Chondrocyte (in vitro differentiated cells): ENCODE measurements at regions not wholly inside any gene's neighbourhood (a gene's known extent, or its start where the extent isn't known, plus 50 kb on each side); places are given as distances from the start of the nearest gene placed in this dataset.

Experiments
- DNase-seq: peaks from one replicate; pipeline ENCODE4 v3.0.0; 2021; ENCODE audit warnings: mixed read lengths, low spot score
- H3K27ac Mint-ChIP-seq: one replicate; pipeline ENCODE4 v1.8.0; 2021; ENCODE audit warnings: mild to moderate bottlenecking, moderate library complexity, mixed read lengths; ENCODE audit not compliant: unreplicated experiment
- H3K27me3 Mint-ChIP-seq: 2 replicates; pipeline ENCODE4 v1.8.0; 2021; ENCODE audit warnings: low read depth, mixed read lengths
- H3K36me3 Mint-ChIP-seq: 2 replicates; pipeline ENCODE4 v1.8.0; 2021; ENCODE audit warnings: low read depth, mixed read lengths
- H3K4me1 Mint-ChIP-seq: 2 replicates; pipeline ENCODE4 v1.8.0; 2021; ENCODE audit warnings: low read depth, mild to moderate bottlenecking, mixed read lengths
- H3K4me3 Mint-ChIP-seq: one replicate; pipeline ENCODE4 v1.8.0; 2021; ENCODE audit warnings: mild to moderate bottlenecking, moderate library complexity, mixed read lengths; ENCODE audit not compliant: unreplicated experiment
- H3K9me3 Mint-ChIP-seq: 2 replicates; pipeline ENCODE4 v1.8.0; 2021; ENCODE audit warnings: low read depth, mixed read lengths
- TF ChIP-seq, protein P1 (sequence below): fragments of 200-600 bp; sonication (generic); IDR thresholded peaks from 2 replicates; pipeline ENCODE4 v1.5.0; 2021; ENCODE audit warnings: antibody characterized with exemption, mild to moderate bottlenecking, moderate library complexity

DNA sequence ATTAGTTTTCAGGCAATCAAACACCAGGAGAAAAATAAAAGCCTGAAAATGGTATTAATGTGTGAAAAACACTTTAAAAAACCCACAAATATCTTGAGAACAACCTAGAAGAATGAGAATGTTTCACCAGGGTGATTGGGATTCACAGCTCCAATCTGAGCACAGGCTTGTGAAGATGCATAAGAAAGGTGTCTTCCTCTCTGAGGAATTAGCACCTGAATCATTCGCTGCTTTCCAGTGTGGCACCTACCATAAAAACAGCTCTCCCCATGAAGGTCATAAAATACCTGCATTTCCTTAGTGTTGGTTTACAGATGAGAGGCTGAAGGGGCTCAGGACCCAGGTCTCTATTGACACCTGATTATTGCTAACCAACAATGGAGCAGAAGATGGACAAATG, 499.7 kb upstream of the KLHL29 start:
- Mint-ChIP-seq H3K9me3 (no peaks in the 10 kb centered on the region), H3K27ac (no peak overlapping the region), H3K36me3 (no peaks in the 10 kb centered on the region), H3K4me1 (no peaks in the 10 kb centered on the region), H3K27me3 (peaks cover 2% of the 10 kb centered on the region), H3K4me3 (no peak overlapping the region)
- no peak for DNase-seq
- TF ChIP-seq, protein P1, sequence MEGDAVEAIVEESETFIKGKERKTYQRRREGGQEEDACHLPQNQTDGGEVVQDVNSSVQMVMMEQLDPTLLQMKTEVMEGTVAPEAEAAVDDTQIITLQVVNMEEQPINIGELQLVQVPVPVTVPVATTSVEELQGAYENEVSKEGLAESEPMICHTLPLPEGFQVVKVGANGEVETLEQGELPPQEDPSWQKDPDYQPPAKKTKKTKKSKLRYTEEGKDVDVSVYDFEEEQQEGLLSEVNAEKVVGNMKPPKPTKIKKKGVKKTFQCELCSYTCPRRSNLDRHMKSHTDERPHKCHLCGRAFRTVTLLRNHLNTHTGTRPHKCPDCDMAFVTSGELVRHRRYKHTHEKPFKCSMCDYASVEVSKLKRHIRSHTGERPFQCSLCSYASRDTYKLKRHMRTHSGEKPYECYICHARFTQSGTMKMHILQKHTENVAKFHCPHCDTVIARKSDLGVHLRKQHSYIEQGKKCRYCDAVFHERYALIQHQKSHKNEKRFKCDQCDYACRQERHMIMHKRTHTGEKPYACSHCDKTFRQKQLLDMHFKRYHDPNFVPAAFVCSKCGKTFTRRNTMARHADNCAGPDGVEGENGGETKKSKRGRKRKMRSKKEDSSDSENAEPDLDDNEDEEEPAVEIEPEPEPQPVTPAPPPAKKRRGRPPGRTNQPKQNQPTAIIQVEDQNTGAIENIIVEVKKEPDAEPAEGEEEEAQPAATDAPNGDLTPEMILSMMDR = no peak

DNA sequence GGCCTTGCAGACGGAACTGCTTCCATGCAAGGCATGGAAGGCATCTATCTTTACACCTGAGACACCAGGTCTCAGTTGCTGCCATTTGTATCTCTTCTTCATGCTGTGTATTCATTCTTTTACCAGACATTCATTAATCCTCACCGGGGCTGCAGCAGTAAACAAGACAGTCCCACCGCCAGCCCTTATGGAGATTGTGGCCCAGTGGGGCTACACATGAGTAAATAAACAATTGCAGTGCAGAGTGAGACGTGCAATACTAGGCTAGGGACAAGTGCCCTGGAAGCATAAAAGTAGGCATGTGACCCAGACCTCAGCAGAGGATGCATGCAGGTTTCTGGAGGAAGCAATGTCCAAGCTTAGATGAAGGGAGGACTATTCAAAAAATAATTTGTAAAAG, 497.6 kb upstream of the KLHL29 start:
- no peaks in the 10 kb centered on the region for H3K36me3 Mint-ChIP-seq
- DNase-seq = no peak
- TF ChIP-seq, protein P1 = no peak
- H3K9me3 Mint-ChIP-seq = no peaks in the 10 kb centered on the region
- no peaks in the 10 kb centered on the region for H3K4me1 Mint-ChIP-seq
- H3K27me3 Mint-ChIP-seq = peaks cover 2% of the 10 kb centered on the region
- H3K27ac Mint-ChIP-seq = no peak overlapping the region
- no peak overlapping the region for H3K4me3 Mint-ChIP-seq

DNA sequence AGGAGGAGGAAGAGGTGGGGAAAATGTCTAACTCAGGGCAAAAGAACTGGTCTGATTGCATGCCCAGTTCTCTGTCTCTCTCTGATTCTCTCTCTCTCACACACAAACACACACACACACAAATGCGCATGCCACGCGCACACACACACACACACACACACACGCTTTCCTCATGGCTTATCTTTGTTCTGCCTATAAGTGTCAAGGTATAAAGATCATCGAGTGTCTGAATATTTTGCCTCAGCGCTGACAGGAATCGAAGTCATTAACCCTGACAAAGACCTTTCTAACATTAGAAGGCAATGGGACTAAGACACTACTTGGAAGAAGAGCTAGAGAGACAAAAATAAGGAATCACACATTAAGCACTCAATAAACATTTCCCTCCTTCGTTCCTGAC, 497.1 kb upstream of the KLHL29 start:
- no peak for DNase-seq

DNA sequence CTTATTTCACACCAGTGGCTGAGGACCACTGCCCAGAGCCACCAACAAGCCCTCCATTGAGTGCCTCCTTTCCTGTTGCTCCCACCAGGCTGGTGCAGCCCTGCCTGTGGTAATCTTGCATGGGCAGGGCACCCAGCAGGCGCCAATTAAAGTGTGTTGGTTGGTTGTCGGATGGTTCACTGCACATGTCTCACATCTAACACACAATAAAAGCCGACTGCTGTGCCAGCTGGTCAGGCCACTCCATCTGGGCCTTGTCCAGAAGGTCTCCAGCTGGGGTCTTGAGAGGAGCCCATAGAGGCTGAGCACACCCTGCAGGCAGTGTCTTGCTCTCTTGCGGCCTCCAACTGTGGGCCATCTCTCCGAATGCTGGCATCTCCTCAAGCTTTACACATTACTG, 494.8 kb upstream of the KLHL29 start:
- Mint-ChIP-seq H3K4me1 (no peaks in the 10 kb centered on the region), H3K27ac (no peak overlapping the region), H3K4me3 (no peak overlapping the region), H3K27me3 (no peaks in the 10 kb centered on the region), H3K36me3 (no peaks in the 10 kb centered on the region), H3K9me3 (no peaks in the 10 kb centered on the region)
- no peak for DNase-seq
- TF ChIP-seq, protein P1 = no peak

More for the DNA sequence above, 497.1 kb upstream of the KLHL29 start:
- Mint-ChIP-seq H3K4me3 (no peak overlapping the region), H3K36me3 (no peaks in the 10 kb centered on the region), H3K27me3 (peaks cover 2% of the 10 kb centered on the region), H3K9me3 (no peaks in the 10 kb centered on the region), H3K4me1 (no peaks in the 10 kb centered on the region), H3K27ac (no peak overlapping the region)
- TF ChIP-seq, protein P1 = no peak

DNA sequence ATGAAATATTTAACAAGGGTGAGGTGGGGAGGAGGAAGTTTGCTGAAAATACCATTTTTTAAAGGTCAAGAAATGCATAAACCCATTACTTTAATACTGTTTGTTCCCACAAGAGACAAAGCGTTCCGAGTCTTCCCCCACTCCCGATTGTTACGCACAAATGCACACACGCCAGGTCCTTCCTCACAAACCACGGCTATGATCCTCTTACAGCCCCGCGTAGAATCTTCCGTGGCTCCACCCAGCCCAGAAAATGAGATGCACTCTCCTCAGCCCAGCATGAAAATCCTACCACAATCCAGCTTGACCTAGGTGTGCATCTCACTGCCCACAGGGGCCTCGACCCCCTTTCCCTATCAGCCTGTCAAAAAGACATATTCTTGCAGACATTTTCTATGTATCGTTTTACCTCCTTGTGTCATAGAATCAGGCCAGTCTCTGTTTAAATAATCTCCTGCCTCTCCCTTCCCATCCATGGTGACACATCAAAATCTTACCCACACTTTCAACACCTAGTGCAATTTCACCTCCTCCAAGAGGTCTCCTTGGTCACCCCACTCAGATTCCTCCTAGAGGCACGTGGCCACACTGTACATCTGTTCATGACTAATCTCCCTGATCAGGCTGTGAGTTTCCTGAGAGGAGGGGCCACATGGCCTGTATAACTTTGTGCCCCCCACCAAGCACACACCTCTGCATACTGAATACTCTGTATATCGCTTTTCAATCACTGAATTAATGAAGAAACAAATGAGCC, 491.0 kb upstream of the KLHL29 start:
- Mint-ChIP-seq H3K9me3 (no peaks in the 10 kb centered on the region), H3K4me3 (no peak overlapping the region), H3K27me3 (no peaks in the 10 kb centered on the region), H3K4me1 (no peaks in the 10 kb centered on the region), H3K27ac (no peak overlapping the region), H3K36me3 (no peaks in the 10 kb centered on the region)
- TF ChIP-seq, protein P1 = no peak
- DNase-seq = no peak
